ENCODE measurements at regions not wholly inside any gene's neighbourhood (a gene's known extent, or its start where the extent isn't known, plus 50 kb on each side); places are given as distances from the start of the nearest gene placed in this dataset.

DNA sequence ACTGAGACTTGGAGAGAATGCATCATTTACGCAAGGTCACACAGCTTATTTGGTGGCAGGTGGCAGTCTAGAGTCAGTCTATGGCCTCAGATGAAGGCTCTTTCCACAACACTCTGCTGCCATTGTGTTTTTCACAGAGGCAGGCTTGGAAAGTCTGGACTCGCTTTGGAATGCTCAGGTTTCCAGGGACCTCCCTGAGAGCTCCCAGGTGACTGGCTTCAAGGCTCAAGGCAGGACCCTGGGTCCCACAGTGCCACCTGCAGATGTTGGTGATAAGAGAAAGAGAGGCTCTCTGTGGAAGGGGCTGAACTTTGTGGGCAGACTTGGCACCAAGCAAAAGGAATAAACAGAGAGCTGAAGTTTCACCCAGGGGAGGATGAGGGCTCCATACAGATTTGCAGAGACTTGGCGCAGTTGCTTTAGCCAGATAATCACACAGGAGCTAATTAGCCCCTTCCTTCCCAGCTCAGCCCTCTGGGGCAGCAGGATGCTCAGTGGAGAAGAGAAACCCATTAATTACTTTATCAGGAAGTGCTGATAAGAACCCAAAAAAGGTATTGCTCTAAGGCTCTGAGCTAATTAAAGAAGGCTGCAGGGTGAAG is 103.5 kb downstream of the LBH start:
- Histone ChIP-seq H2AK5ac (ENCODE audit: low read length) (no peak overlapping the region), H3K4me3 (ENCODE audit: low read depth, low read length) (no peak overlapping the region), H2BK120ac (ENCODE audit: insufficient read depth, low read length, poor library complexity) (no peak overlapping the region), H3K23ac (ENCODE audit: low read length) (no peak overlapping the region), H2BK5ac (ENCODE audit: low read depth, low read length, poor library complexity) (no peak overlapping the region), H3K4ac (ENCODE audit: low read depth, low read length) (no peak overlapping the region), H3K14ac (ENCODE audit: low read length) (no peak overlapping the region), H2AFZ (ENCODE audit: insufficient read depth, low read length, poor library complexity) (no peak overlapping the region), H3K27ac (ENCODE audit: low read depth, low read length) (no peak overlapping the region), H3K36me3 (ENCODE audit: control insufficient read depth in 1 of 2, insufficient read depth in 2 of 2, low read length in 2 of 2) (no peaks in the 10 kb centered on the region), H2BK12ac (ENCODE audit: low read length) (peak overlapping the region; percentile 8), H4K8ac (ENCODE audit: low read depth, low read length) (no peak overlapping the region), H3K9me3 (ENCODE audit: insufficient read depth, low read depth, low read length) (peaks cover 9% of the 10 kb centered on the region), H3K9ac (ENCODE audit: low read length) (no peak overlapping the region), H3K4me1 (ENCODE audit: control insufficient read depth in 1 of 2, insufficient read depth in 2 of 2, low read length in 2 of 2) (peaks cover 12 to 14% of the 10 kb centered on the region in 2 experiments), H3K79me2 (ENCODE audit: control insufficient read depth, insufficient read depth, low read length, poor library complexity) (no peaks in the 10 kb centered on the region), H3K18ac (ENCODE audit: low read length) (no peak overlapping the region), H3K27me3 (ENCODE audit: insufficient read depth, low read length) (no peaks in the 10 kb centered on the region), H4K12ac (ENCODE audit: low read depth, low read length) (no peak overlapping the region), H3K4me2 (ENCODE audit: low read length) (no peak overlapping the region), H4K91ac (ENCODE audit: low read depth, low read length) (no peak overlapping the region), H3K79me1 (ENCODE audit: low read length) (no peaks in the 10 kb centered on the region)
- DNase-seq, result no peak
- WGBS (ENCODE audit: extremely low coverage, insufficient coverage, insufficient read length), result no CpG with 5 or more reads among the region's 3 CpGs

DNA sequence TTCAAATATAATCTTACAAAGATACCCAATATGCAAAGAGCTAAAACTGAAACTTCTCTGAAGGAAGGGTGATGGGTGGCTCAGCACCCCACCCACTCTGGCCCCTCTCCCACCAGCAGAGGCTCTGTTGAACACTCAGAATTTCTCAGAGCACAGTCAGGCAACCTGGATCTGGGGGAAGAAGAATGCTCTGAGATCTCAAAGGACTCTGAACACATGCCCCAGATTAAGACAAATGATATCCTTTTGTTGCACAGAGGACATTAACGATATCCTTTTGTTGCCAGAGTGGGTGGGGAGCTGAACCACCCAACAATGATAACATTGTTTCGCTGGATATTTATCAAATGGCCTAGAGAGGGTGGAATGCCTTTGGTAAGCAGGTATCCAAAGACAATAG is 104.8 kb downstream of the LBH start:
- WGBS (ENCODE audit: extremely low coverage, insufficient coverage, insufficient read length), result no CpG with 5 or more reads among the region's 2 CpGs
- H2AK5ac ChIP-seq (ENCODE audit: low read length), result no peak overlapping the region
- no peak overlapping the region for H3K9ac ChIP-seq (ENCODE audit: low read length)
- H3K9me3 ChIP-seq (ENCODE audit: insufficient read depth, low read depth, low read length), result peaks cover 8% of the 10 kb centered on the region
- H2BK12ac ChIP-seq (ENCODE audit: low read length), result no peak overlapping the region
- peaks cover 12 to 14% of the 10 kb centered on the region in 2 experiments for H3K4me1 ChIP-seq (ENCODE audit: control insufficient read depth in 1 of 2, insufficient read depth in 2 of 2, low read length in 2 of 2)
- H3K4ac ChIP-seq (ENCODE audit: low read depth, low read length), result no peak overlapping the region
- no peaks in the 10 kb centered on the region for H3K27me3 ChIP-seq (ENCODE audit: insufficient read depth, low read length)
- no peak for DNase-seq
- no peaks in the 10 kb centered on the region for H3K36me3 ChIP-seq (ENCODE audit: control insufficient read depth in 1 of 2, insufficient read depth in 2 of 2, low read length in 2 of 2)
- H3K27ac ChIP-seq (ENCODE audit: low read depth, low read length), result no peak overlapping the region
- no peak overlapping the region for H4K91ac ChIP-seq (ENCODE audit: low read depth, low read length)
- H3K4me2 ChIP-seq (ENCODE audit: low read length), result no peak overlapping the region
- H2BK120ac ChIP-seq (ENCODE audit: insufficient read depth, low read length, poor library complexity), result no peak overlapping the region
- H2BK5ac ChIP-seq (ENCODE audit: low read depth, low read length, poor library complexity), result no peak overlapping the region
- no peak overlapping the region for H4K8ac ChIP-seq (ENCODE audit: low read depth, low read length)
- no peak overlapping the region for H3K18ac ChIP-seq (ENCODE audit: low read length)
- no peaks in the 10 kb centered on the region for H3K79me1 ChIP-seq (ENCODE audit: low read length)
- no peaks in the 10 kb centered on the region for H3K79me2 ChIP-seq (ENCODE audit: control insufficient read depth, insufficient read depth, low read length, poor library complexity)
- H4K12ac ChIP-seq (ENCODE audit: low read depth, low read length), result no peak overlapping the region
- H2AFZ ChIP-seq (ENCODE audit: insufficient read depth, low read length, poor library complexity), result no peak overlapping the region
- no peak overlapping the region for H3K23ac ChIP-seq (ENCODE audit: low read length)
- no peak overlapping the region for H3K14ac ChIP-seq (ENCODE audit: low read length)
- H3K4me3 ChIP-seq (ENCODE audit: low read depth, low read length), result no peak overlapping the region

DNA sequence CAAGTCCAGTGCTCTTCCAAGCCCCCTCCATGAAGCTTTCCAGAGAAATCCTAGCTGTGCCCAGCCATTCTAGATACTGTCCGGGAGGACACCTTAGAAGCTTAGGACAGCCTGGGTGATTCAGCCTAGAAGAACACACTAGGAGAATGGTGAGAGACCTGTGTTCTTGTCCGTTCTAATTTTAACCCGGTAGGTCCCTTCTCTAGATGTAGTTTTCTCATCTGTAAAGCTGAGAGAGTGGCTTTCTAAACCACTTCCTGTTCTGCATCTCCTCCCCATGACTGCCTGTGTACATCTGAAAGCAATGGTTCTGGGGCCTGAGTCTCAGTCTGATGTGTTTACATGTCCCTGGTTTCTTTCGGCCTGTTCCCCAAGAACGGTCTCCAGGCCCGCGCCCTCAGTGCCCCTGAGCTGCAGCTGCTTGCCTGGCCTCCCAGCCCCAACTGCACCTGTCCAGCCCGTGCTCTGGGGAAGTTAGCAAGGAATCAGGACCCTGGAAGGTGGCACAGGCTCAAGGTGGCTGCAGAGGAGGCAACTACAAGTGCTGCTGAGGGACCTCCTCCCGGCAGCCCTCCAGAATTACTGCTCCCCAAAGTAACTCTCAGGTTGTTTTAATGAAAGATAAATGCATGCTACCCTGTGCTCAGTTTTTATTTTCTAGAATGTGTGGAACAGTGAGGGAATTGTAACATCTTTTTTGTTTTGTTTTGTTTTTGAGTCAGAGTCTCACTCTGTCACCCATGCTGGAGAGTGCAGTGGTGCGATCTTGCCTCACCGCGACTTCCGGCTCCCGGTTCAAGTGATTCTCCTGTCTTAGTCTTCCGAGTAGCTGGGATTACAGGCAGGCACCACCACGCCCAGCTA is 105.9 kb downstream of the LBH start:
- Histone ChIP-seq H2BK5ac (ENCODE audit: low read depth, low read length, poor library complexity) (no peak overlapping the region), H2AFZ (ENCODE audit: insufficient read depth, low read length, poor library complexity) (no peak overlapping the region)

DNA sequence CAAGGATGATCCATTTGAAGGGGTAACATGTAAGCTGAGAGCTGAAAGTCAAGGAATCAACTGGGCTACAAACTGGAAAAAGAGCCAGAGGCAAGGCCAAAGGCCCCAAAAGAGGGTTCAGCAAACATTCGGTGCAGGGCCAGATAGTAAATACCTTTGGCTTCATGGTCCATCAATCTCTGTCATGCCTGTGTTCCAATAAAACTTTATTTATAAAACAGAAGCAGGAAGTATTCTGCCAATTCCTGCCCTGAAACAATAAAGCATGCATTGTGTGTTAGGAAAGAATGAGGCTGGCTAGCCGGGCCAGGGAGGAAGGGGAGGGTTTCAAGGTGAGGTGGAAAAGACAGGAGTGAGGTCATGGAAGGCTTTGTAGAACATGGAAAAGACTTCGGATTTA is 107.1 kb downstream of the LBH start:
- Histone ChIP-seq H3K9me3 (ENCODE audit: insufficient read depth, low read depth, low read length) (peaks cover 5% of the 10 kb centered on the region), H4K12ac (ENCODE audit: low read depth, low read length) (no peak overlapping the region), H3K9ac (ENCODE audit: low read length) (no peak overlapping the region), H3K23ac (ENCODE audit: low read length) (no peak overlapping the region), H2AFZ (ENCODE audit: insufficient read depth, low read length, poor library complexity) (no peak overlapping the region), H3K4ac (ENCODE audit: low read depth, low read length) (no peak overlapping the region), H3K4me2 (ENCODE audit: low read length) (no peak overlapping the region), H4K91ac (ENCODE audit: low read depth, low read length) (no peak overlapping the region), H4K8ac (ENCODE audit: low read depth, low read length) (no peak overlapping the region), H3K27ac (ENCODE audit: low read depth, low read length) (no peak overlapping the region), H3K18ac (ENCODE audit: low read length) (no peak overlapping the region), H3K4me3 (ENCODE audit: low read depth, low read length) (no peak overlapping the region), H3K79me2 (ENCODE audit: control insufficient read depth, insufficient read depth, low read length, poor library complexity) (no peaks in the 10 kb centered on the region), H3K79me1 (ENCODE audit: low read length) (no peaks in the 10 kb centered on the region), H3K4me1 (ENCODE audit: control insufficient read depth in 1 of 2, insufficient read depth in 2 of 2, low read length in 2 of 2) (peaks cover 12 to 14% of the 10 kb centered on the region in 2 experiments), H3K27me3 (ENCODE audit: insufficient read depth, low read length) (no peaks in the 10 kb centered on the region), H3K14ac (ENCODE audit: low read length) (no peak overlapping the region), H2BK12ac (ENCODE audit: low read length) (no peak overlapping the region), H3K36me3 (ENCODE audit: control insufficient read depth in 1 of 2, insufficient read depth in 2 of 2, low read length in 2 of 2) (no peaks in the 10 kb centered on the region), H2BK120ac (ENCODE audit: insufficient read depth, low read length, poor library complexity) (no peak overlapping the region), H2BK5ac (ENCODE audit: low read depth, low read length, poor library complexity) (no peak overlapping the region), H2AK5ac (ENCODE audit: low read length) (no peak overlapping the region)
- DNase-seq, result no peak
- no CpG with 5 or more reads among the region's 3 CpGs for WGBS (ENCODE audit: extremely low coverage, insufficient coverage, insufficient read length)

More for the DNA sequence above, 105.9 kb downstream of the LBH start:
- Histone ChIP-seq H3K4me2 (ENCODE audit: low read length) (no peak overlapping the region), H3K36me3 (ENCODE audit: control insufficient read depth in 1 of 2, insufficient read depth in 2 of 2, low read length in 2 of 2) (no peaks in the 10 kb centered on the region), H3K79me1 (ENCODE audit: low read length) (no peaks in the 10 kb centered on the region), H2BK12ac (ENCODE audit: low read length) (no peak overlapping the region), H3K4me1 (ENCODE audit: control insufficient read depth in 1 of 2, insufficient read depth in 2 of 2, low read length in 2 of 2) (peaks cover 12 to 14% of the 10 kb centered on the region in 2 experiments), H4K12ac (ENCODE audit: low read depth, low read length) (no peak overlapping the region), H3K14ac (ENCODE audit: low read length) (no peak overlapping the region), H3K4ac (ENCODE audit: low read depth, low read length) (no peak overlapping the region), H3K23ac (ENCODE audit: low read length) (no peak overlapping the region), H2AK5ac (ENCODE audit: low read length) (no peak overlapping the region), H3K18ac (ENCODE audit: low read length) (no peak overlapping the region), H3K9ac (ENCODE audit: low read length) (no peak overlapping the region), H2BK120ac (ENCODE audit: insufficient read depth, low read length, poor library complexity) (no peak overlapping the region), H4K8ac (ENCODE audit: low read depth, low read length) (no peak overlapping the region), H3K9me3 (ENCODE audit: insufficient read depth, low read depth, low read length) (peaks cover 5% of the 10 kb centered on the region), H3K79me2 (ENCODE audit: control insufficient read depth, insufficient read depth, low read length, poor library complexity) (no peaks in the 10 kb centered on the region), H3K4me3 (ENCODE audit: low read depth, low read length) (no peak overlapping the region), H4K91ac (ENCODE audit: low read depth, low read length) (no peak overlapping the region), H3K27ac (ENCODE audit: low read depth, low read length) (no peak overlapping the region), H3K27me3 (ENCODE audit: insufficient read depth, low read length) (no peaks in the 10 kb centered on the region)
- no CpG with 5 or more reads among the region's 16 CpGs for WGBS (ENCODE audit: extremely low coverage, insufficient coverage, insufficient read length)
- DNase-seq, result no peak

Data from trophoblast cell (in vitro differentiated cells and primary cell).